UCSD-AML1 (cell line): ENCODE measurements at regions not wholly inside any gene's neighbourhood (a gene's known extent, or its start where the extent isn't known, plus 50 kb on each side); places are given as distances from the start of the nearest gene placed in this dataset.
"Not testable (repeated sequence)": the region's sequence is repeated elsewhere in the genome, so short reads cannot be mapped to it uniquely, and the experiment has no call there.

ENCODE experiments used
- DNase-seq: peaks from one replicate; lab custom pipeline; 2025; ENCODE audit not compliant: unreplicated experiment; lab: John Stamatoyannopoulos, UW

GRCh38 chr16:26709175-26709574, 357.6 kb upstream of the C16orf82 start:
- no peak for DNase-seq

- no peak for DNase-seq
These were observed 357.0 kb upstream of the C16orf82 start for GRCh38 chr16:26709754-26710153.

- no peak for DNase-seq
These were observed 356.3 kb upstream of the C16orf82 start for GRCh38 chr16:26710450-26710849.

GRCh38 chr16:26712876-26713275, 353.9 kb upstream of the C16orf82 start:
- DNase-seq, result no peak

GRCh38 chr16:26715969-26716368, 350.8 kb upstream of the C16orf82 start:
- DNase-seq, result no peak

GRCh38 chr16:26717826-26718225, 348.9 kb upstream of the C16orf82 start:
- DNase-seq, result no peak

GRCh38 chr16:26721290-26721689, 345.4 kb upstream of the C16orf82 start:
- DNase-seq, result no peak

GRCh38 chr16:26721957-26722356, 344.8 kb upstream of the C16orf82 start:
- DNase-seq, result not testable (repeated sequence)

GRCh38 chr16:26724189-26724588, 342.5 kb upstream of the C16orf82 start:
- no peak for DNase-seq

GRCh38 chr16:26727848-26728247, 338.9 kb upstream of the C16orf82 start:
- peak; percentile 21 for DNase-seq

- DNase-seq, result no peak
These were observed 336.7 kb upstream of the C16orf82 start for GRCh38 chr16:26729951-26730541.

GRCh38 chr16:26731729-26732128, 335.0 kb upstream of the C16orf82 start:
- DNase-seq, result no peak

GRCh38 chr16:26733710-26734109, 333.0 kb upstream of the C16orf82 start:
- no peak for DNase-seq

- no peak for DNase-seq
These were observed 331.2 kb upstream of the C16orf82 start for GRCh38 chr16:26735521-26735920.

GRCh38 chr16:26736084-26736483, 330.6 kb upstream of the C16orf82 start:
- no peak for DNase-seq

GRCh38 chr16:26740771-26741170, 326.0 kb upstream of the C16orf82 start:
- DNase-seq, result no peak

GRCh38 chr16:26742040-26742439, 324.7 kb upstream of the C16orf82 start:
- no peak for DNase-seq

- DNase-seq, result no peak
These were observed 322.3 kb upstream of the C16orf82 start for GRCh38 chr16:26744430-26744829.

GRCh38 chr16:26747760-26748159, 319.0 kb upstream of the C16orf82 start:
- DNase-seq, result no peak

- DNase-seq, result no peak
These were observed 317.7 kb upstream of the C16orf82 start for GRCh38 chr16:26749072-26749471.

GRCh38 chr16:26752166-26752565, 314.6 kb upstream of the C16orf82 start:
- no peak for DNase-seq

GRCh38 chr16:26756633-26757032, 310.1 kb upstream of the C16orf82 start:
- DNase-seq, result no peak

GRCh38 chr16:26762594-26762993, 304.1 kb upstream of the C16orf82 start:
- no peak for DNase-seq
